GM23338 (cell line): ENCODE measurements at regions not wholly inside any gene's neighbourhood (a gene's known extent, or its start where the extent isn't known, plus 50 kb on each side); places are given as distances from the start of the nearest gene placed in this dataset.

Experiments
- ATAC-seq: fragments of 200-7000 bp; cut with Tn5 transposase; 3 replicates; pipeline ENCODE4 v1.9.1; 2020
- DNase-seq: peaks from one replicate; pipeline ENCODE4 v3.0.0-alpha.2; 2015; ENCODE audit warnings: low spot score
- H2AFZ ChIP-seq: fragments of 200-600 bp; sonication (generic); 2 replicates; pipeline ENCODE4 v1.8.0; 2016; ENCODE audit warnings: antibody characterized with exemption, mild to moderate bottlenecking, moderate library complexity
- H3F3A ChIP-seq: fragments of 200-600 bp; sonication (generic); replicated peaks from 2 replicates; pipeline ENCODE4 v1.8.0; 2017; ENCODE audit warnings: antibody characterized with exemption, mixed run types, low read depth
- H3K27ac ChIP-seq: fragments of 200-600 bp; sonication (generic); 2 replicates; pipeline ENCODE4 v1.6.1; 2016; ENCODE audit warnings: low read depth
- H3K27me3 ChIP-seq: fragments of 200-600 bp; sonication (generic); 2 replicates; pipeline ENCODE4 v1.8.0; 2016; ENCODE audit warnings: mild to moderate bottlenecking, mixed run types, moderate library complexity; ENCODE audit not compliant: insufficient read depth
- H3K36me3 ChIP-seq: fragments of 200-600 bp; sonication (generic); 2 replicates; pipeline ENCODE4 v1.8.0; 2016; ENCODE audit warnings: mild to moderate bottlenecking; ENCODE audit not compliant: insufficient read depth
- H3K4me1 ChIP-seq: fragments of 200-600 bp; sonication (generic); 2 replicates; pipeline ENCODE4 v1.8.0; 2016; ENCODE audit warnings: mild to moderate bottlenecking, moderate library complexity; ENCODE audit not compliant: insufficient read depth
- H3K4me2 ChIP-seq: fragments of 200-600 bp; sonication (generic); 2 replicates; pipeline ENCODE4 v1.7.1; 2017; ENCODE audit warnings: mixed run types
- H3K4me3 ChIP-seq: fragments of 200-600 bp; sonication (generic); 2 replicates; pipeline ENCODE4 v1.6.1; 2016; ENCODE audit warnings: mixed run types
- H3K79me2 ChIP-seq: fragments of 200-600 bp; sonication (generic); replicated peaks from 2 replicates; pipeline ENCODE4 v1.8.0; 2017; ENCODE audit warnings: mild to moderate bottlenecking; ENCODE audit not compliant: insufficient read depth
- H3K9me2 ChIP-seq: fragments of 200-600 bp; sonication (generic); 2 replicates; pipeline ENCODE4 v1.8.0; 2017; ENCODE audit not compliant: insufficient read depth
- H4K20me1 ChIP-seq: fragments of 200-600 bp; sonication (generic); replicated peaks from 2 replicates; pipeline ENCODE4 v1.8.0; 2017; ENCODE audit warnings: mild to moderate bottlenecking; ENCODE audit not compliant: insufficient read depth
- H3K27ac Mint-ChIP-seq: 2 replicates; pipeline ENCODE4 v1.8.0; 2020; ENCODE audit warnings: inconsistent platforms, mild to moderate bottlenecking, moderate library complexity, mixed read lengths
- H3K27me3 Mint-ChIP-seq: 3 replicates; pipeline ENCODE4 v1.8.0; 2022; ENCODE audit warnings: low read depth, mild to moderate bottlenecking, moderate library complexity, mixed read lengths, inconsistent platforms; ENCODE audit not compliant: insufficient read depth, poor library complexity
- H3K36me3 Mint-ChIP-seq: 3 replicates; pipeline ENCODE4 v1.8.0; 2021; ENCODE audit warnings: low read depth, mild to moderate bottlenecking, inconsistent platforms, moderate library complexity, mixed read lengths
- H3K4me1 Mint-ChIP-seq: 3 replicates; pipeline ENCODE4 v1.8.0; 2020; ENCODE audit warnings: mild to moderate bottlenecking, inconsistent platforms, mixed read lengths
- H3K4me3 Mint-ChIP-seq: 3 replicates; pipeline ENCODE4 v1.8.0; 2021; ENCODE audit warnings: moderate library complexity, mild to moderate bottlenecking, inconsistent platforms, mixed read lengths
- H3K9me3 Mint-ChIP-seq: 3 replicates; pipeline ENCODE4 v1.8.0; 2020; ENCODE audit warnings: moderate library complexity, mild to moderate bottlenecking, inconsistent platforms, mixed read lengths
- CREB1 ChIP-seq: fragments of 250-450 bp; sonication (Bioruptor Pico); IDR thresholded peaks from 2 replicates; pipeline ENCODE4 v1.5.0; 2020; ENCODE audit warnings: low read depth, mild to moderate bottlenecking, moderate library complexity
- EZH2 ChIP-seq: fragments of 200-600 bp; sonication (generic); IDR thresholded peaks from one replicate; pipeline ENCODE4 v1.8.0; 2017; ENCODE audit warnings: antibody characterized with exemption, mild to moderate bottlenecking, low read depth; ENCODE audit not compliant: unreplicated experiment
- EZH2phosphoT487 ChIP-seq: fragments of 200-600 bp; sonication (generic); IDR thresholded peaks from one replicate; pipeline ENCODE4 v1.8.1; 2018; ENCODE audit warnings: antibody characterized with exemption; ENCODE audit not compliant: unreplicated experiment
- NANOG ChIP-seq: IDR thresholded peaks from 2 replicates; pipeline ENCODE4 v1.6.1; 2016; ENCODE audit warnings: antibody characterized with exemption, borderline replicate concordance
- REST ChIP-seq: IDR thresholded peaks from one replicate; pipeline ENCODE4 v1.6.1; 2018; ENCODE audit warnings: antibody characterized with exemption; ENCODE audit not compliant: unreplicated experiment
- STAT1 ChIP-seq: IDR thresholded peaks from one replicate; pipeline ENCODE4 v1.6.1; 2016; ENCODE audit warnings: antibody characterized with exemption; ENCODE audit not compliant: unreplicated experiment
- ZNF114 ChIP-seq: fragments of 250-450 bp; sonication (Bioruptor Pico); IDR thresholded peaks from 2 replicates; pipeline ENCODE4 v1.5.0; 2020; ENCODE audit warnings: mild to moderate bottlenecking, moderate library complexity
- ZNF331 ChIP-seq: fragments of 250-450 bp; sonication (Bioruptor Pico); IDR thresholded peaks from 2 replicates; pipeline ENCODE4 v1.5.0; 2020; ENCODE audit warnings: low read depth, mild to moderate bottlenecking, moderate library complexity
- TF ChIP-seq, protein P1 (sequence below), 2 experiments: fragments of 200-600 bp in 1 of 2; sonication (generic) in 1 of 2; conservative IDR thresholded peaks; 2 replicates each; pipeline versions ENCODE4 v1.5.1 to v1.6.1; 2016 to 2017; ENCODE audit warnings: antibody characterized with exemption in 2 of 2, low read depth in 2 of 2, mild to moderate bottlenecking in 2 of 2, moderate library complexity in 1 of 2
- TF ChIP-seq, protein P2 (sequence below): IDR thresholded peaks from 2 replicates; pipeline ENCODE4 v1.6.1; 2016; ENCODE audit warnings: antibody characterized with exemption

DNA sequence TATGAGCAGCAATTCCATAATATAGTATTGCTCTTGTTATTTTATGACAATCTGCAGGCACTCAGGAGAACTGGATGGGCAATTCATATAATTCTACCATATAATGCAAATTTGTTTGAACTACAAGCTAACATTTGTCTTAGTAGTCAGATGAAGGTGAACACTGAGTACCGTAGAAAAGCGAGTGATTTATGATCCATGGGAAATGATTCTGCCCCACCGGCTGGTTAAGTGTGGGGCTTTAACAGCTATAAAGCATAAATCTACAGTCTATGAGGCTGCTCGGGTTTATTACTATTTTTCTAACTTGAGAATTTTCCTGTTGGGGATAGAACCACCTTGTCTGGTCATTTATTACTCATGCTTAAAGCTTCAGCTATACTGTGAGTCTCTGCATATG lies 275.5 kb downstream of the PCDH10 start:
- Mint-ChIP-seq H3K27ac (no peak overlapping the region), H3K27me3 (no peaks in the 10 kb centered on the region), H3K9me3 (no peaks in the 10 kb centered on the region), H3K4me1 (no peaks in the 10 kb centered on the region), H3K36me3 (no peaks in the 10 kb centered on the region), H3K4me3 (no peak overlapping the region)
- Histone ChIP-seq H3K4me1 (no peaks in the 10 kb centered on the region), H3K79me2 (no peaks in the 10 kb centered on the region), H3K36me3 (no peaks in the 10 kb centered on the region), H3K9me2 (no peaks in the 10 kb centered on the region), H3K27ac (no peak overlapping the region), H3K4me3 (no peak overlapping the region), H2AFZ (no peak overlapping the region), H3K27me3 (no peaks in the 10 kb centered on the region), H3F3A (no peaks in the 10 kb centered on the region), H4K20me1 (no peaks in the 10 kb centered on the region), H3K4me2 (no peak overlapping the region)
- TF ChIP-seq ZNF114 (CRISPR knock-in tag), result no peak
- TF ChIP-seq, protein P1, sequence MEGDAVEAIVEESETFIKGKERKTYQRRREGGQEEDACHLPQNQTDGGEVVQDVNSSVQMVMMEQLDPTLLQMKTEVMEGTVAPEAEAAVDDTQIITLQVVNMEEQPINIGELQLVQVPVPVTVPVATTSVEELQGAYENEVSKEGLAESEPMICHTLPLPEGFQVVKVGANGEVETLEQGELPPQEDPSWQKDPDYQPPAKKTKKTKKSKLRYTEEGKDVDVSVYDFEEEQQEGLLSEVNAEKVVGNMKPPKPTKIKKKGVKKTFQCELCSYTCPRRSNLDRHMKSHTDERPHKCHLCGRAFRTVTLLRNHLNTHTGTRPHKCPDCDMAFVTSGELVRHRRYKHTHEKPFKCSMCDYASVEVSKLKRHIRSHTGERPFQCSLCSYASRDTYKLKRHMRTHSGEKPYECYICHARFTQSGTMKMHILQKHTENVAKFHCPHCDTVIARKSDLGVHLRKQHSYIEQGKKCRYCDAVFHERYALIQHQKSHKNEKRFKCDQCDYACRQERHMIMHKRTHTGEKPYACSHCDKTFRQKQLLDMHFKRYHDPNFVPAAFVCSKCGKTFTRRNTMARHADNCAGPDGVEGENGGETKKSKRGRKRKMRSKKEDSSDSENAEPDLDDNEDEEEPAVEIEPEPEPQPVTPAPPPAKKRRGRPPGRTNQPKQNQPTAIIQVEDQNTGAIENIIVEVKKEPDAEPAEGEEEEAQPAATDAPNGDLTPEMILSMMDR (conservative IDR thresholded peaks at IDR 0.05; ENCODE audit: low read depth in 2 of 2), result no peak
- no peak for TF ChIP-seq EZH2
- no peak for TF ChIP-seq ZNF331 (CRISPR knock-in tag)
- no peak for TF ChIP-seq REST
- TF ChIP-seq, protein P2, sequence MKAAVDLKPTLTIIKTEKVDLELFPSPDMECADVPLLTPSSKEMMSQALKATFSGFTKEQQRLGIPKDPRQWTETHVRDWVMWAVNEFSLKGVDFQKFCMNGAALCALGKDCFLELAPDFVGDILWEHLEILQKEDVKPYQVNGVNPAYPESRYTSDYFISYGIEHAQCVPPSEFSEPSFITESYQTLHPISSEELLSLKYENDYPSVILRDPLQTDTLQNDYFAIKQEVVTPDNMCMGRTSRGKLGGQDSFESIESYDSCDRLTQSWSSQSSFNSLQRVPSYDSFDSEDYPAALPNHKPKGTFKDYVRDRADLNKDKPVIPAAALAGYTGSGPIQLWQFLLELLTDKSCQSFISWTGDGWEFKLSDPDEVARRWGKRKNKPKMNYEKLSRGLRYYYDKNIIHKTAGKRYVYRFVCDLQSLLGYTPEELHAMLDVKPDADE, result no peak
- TF ChIP-seq CREB1 (CRISPR knock-in tag), result no peak
- DNase-seq (no peak), ATAC-seq (no peak)

DNA sequence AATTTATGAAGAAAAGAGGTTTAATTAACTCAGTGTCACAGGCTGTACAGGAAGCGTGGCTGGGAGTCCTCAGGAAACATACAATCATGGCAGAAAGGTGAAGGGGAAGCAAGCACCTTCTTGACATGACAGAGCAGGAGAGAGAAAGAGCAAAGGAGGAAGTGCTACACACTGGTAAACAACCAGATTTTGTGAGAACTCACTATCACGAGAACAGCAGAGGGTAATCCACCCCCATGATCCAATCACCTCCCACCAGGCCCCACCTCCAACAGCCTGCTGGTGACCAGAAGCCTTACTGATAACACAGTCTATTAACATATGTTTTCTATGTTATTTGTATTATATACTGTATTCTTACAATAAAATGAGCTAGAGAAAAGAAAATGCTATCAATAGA lies 254.8 kb downstream of the PCDH10 start:
- H3K9me2 ChIP-seq, result peaks cover 20% of the 10 kb centered on the region
- H3K27me3 ChIP-seq, result no peaks in the 10 kb centered on the region
- DNase-seq, result no peak
- no peaks in the 10 kb centered on the region for H3K36me3 ChIP-seq
- ATAC-seq, result no peak
- no peaks in the 10 kb centered on the region for H3K4me1 ChIP-seq
- H3K79me2 ChIP-seq, result no peaks in the 10 kb centered on the region
- Mint-ChIP-seq H3K27me3 (no peaks in the 10 kb centered on the region), H3K4me3 (no peak overlapping the region), H3K9me3 (no peaks in the 10 kb centered on the region), H3K27ac (no peak overlapping the region), H3K36me3 (no peaks in the 10 kb centered on the region), H3K4me1 (peaks cover 2% of the 10 kb centered on the region; the same call in 2 of the 3 replicates)
- no peak overlapping the region for H3K27ac ChIP-seq
- no peak overlapping the region for H3K4me2 ChIP-seq
- no peak overlapping the region for H3K4me3 ChIP-seq
- no peak overlapping the region for H2AFZ ChIP-seq
- H4K20me1 ChIP-seq, result no peaks in the 10 kb centered on the region
- H3F3A ChIP-seq, result no peaks in the 10 kb centered on the region
- TF ChIP-seq REST (no peak), ZNF114 (CRISPR knock-in tag) (no peak), NANOG (no peak), ZNF331 (CRISPR knock-in tag) (no peak), EZH2phosphoT487 (no peak), CREB1 (CRISPR knock-in tag) (no peak), STAT1 (no peak)
- TF ChIP-seq, protein P1 (conservative IDR thresholded peaks at IDR 0.05; ENCODE audit: low read depth in 2 of 2), result no peak
- TF ChIP-seq, protein P2, result no peak
